Stimulated activated CD4-positive, alpha-beta T cell treated with anti-CD3 and anti-CD28 coated beads, Interleukin-1b, Interleukin-23, amount 100 ng/mL, for 24 hours (primary cell): ENCODE measurements at regions not wholly inside any gene's neighbourhood (a gene's known extent, or its start where the extent isn't known, plus 50 kb on each side); places are given as distances from the start of the nearest gene placed in this dataset.

ENCODE experiments used
- DNase-seq, 4 experiments: peaks; one replicate each; pipeline ENCODE4 v3.0.0-alpha.2; 2020; ENCODE audit warnings: low read depth in 4 of 4, low spot score in 1 of 4

GRCh38 chr15:53401503-53401902 lies 358.0 kb downstream of the WDR72 start:
- no peak for DNase-seq

GRCh38 chr15:53400986-53401385 lies 358.5 kb downstream of the WDR72 start:
- DNase-seq = no peak

GRCh38 chr15:53397041-53397616 lies 362.3 kb downstream of the WDR72 start:
- DNase-seq = no peak

GRCh38 chr15:53395871-53396270 lies 363.6 kb downstream of the WDR72 start:
- DNase-seq = no peak

- DNase-seq = no peak
These were observed 368.9 kb downstream of the WDR72 start for GRCh38 chr15:53390549-53390948.

GRCh38 chr15:53389271-53390037 lies 370.0 kb downstream of the WDR72 start:
- DNase-seq = no peak

GRCh38 chr15:53384417-53384816 lies 375.0 kb downstream of the WDR72 start:
- no peak for DNase-seq

GRCh38 chr15:53378096-53378800 lies 381.2 kb downstream of the WDR72 start:
- DNase-seq = no peak

- no peak for DNase-seq
These were observed 391.7 kb downstream of the WDR72 start for GRCh38 chr15:53367740-53368139.

GRCh38 chr15:53360881-53361280 lies 398.6 kb downstream of the WDR72 start:
- no peak for DNase-seq

- no peak for DNase-seq
These were observed 400.4 kb downstream of the WDR72 start for GRCh38 chr15:53359038-53359437.

GRCh38 chr15:53354874-53355273 lies 404.6 kb downstream of the WDR72 start:
- no peak for DNase-seq

GRCh38 chr15:53351373-53351772 lies 408.1 kb downstream of the WDR72 start:
- DNase-seq = no peak

- no peak for DNase-seq
These were observed 412.9 kb downstream of the WDR72 start for GRCh38 chr15:53346583-53346982.

- DNase-seq = no peak
These were observed 427.9 kb downstream of the WDR72 start for GRCh38 chr15:53331328-53332190.

- DNase-seq = no peak
These were observed 431.1 kb downstream of the WDR72 start for GRCh38 chr15:53328341-53328740.

- DNase-seq = no peak
These were observed 435.4 kb downstream of the WDR72 start for GRCh38 chr15:53324061-53324460.

- no peak for DNase-seq
These were observed 436.3 kb downstream of the WDR72 start for GRCh38 chr15:53323191-53323590.

GRCh38 chr15:53320816-53321215 lies 438.6 kb downstream of the WDR72 start:
- no peak for DNase-seq

GRCh38 chr15:53312707-53313106 lies 446.8 kb downstream of the WDR72 start:
- DNase-seq = no peak

- DNase-seq = no peak
These were observed 448.8 kb downstream of the WDR72 start for GRCh38 chr15:53310709-53311108.
